ENCODE measurements at regions not wholly inside any gene's neighbourhood (a gene's known extent, or its start where the extent isn't known, plus 50 kb on each side); places are given as distances from the start of the nearest gene placed in this dataset.

- TF ChIP-seq TEAD4 (CRISPR knock-in tag; IDR thresholded peaks at IDR 0.05): no peak
- TF ChIP-seq CTCF (IDR thresholded peaks at IDR 0.05): no peak
- TF ChIP-seq FOXK1 (CRISPR knock-in tag; IDR thresholded peaks at IDR 0.05): no peak
- TF ChIP-seq TEAD1 (CRISPR knock-in tag; IDR thresholded peaks at IDR 0.05): no peak
- TF ChIP-seq, protein P1, sequence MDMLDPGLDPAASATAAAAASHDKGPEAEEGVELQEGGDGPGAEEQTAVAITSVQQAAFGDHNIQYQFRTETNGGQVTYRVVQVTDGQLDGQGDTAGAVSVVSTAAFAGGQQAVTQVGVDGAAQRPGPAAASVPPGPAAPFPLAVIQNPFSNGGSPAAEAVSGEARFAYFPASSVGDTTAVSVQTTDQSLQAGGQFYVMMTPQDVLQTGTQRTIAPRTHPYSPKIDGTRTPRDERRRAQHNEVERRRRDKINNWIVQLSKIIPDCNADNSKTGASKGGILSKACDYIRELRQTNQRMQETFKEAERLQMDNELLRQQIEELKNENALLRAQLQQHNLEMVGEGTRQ (CRISPR knock-in tag; IDR thresholded peaks at IDR 0.05): no peak
- TF ChIP-seq, protein P2, sequence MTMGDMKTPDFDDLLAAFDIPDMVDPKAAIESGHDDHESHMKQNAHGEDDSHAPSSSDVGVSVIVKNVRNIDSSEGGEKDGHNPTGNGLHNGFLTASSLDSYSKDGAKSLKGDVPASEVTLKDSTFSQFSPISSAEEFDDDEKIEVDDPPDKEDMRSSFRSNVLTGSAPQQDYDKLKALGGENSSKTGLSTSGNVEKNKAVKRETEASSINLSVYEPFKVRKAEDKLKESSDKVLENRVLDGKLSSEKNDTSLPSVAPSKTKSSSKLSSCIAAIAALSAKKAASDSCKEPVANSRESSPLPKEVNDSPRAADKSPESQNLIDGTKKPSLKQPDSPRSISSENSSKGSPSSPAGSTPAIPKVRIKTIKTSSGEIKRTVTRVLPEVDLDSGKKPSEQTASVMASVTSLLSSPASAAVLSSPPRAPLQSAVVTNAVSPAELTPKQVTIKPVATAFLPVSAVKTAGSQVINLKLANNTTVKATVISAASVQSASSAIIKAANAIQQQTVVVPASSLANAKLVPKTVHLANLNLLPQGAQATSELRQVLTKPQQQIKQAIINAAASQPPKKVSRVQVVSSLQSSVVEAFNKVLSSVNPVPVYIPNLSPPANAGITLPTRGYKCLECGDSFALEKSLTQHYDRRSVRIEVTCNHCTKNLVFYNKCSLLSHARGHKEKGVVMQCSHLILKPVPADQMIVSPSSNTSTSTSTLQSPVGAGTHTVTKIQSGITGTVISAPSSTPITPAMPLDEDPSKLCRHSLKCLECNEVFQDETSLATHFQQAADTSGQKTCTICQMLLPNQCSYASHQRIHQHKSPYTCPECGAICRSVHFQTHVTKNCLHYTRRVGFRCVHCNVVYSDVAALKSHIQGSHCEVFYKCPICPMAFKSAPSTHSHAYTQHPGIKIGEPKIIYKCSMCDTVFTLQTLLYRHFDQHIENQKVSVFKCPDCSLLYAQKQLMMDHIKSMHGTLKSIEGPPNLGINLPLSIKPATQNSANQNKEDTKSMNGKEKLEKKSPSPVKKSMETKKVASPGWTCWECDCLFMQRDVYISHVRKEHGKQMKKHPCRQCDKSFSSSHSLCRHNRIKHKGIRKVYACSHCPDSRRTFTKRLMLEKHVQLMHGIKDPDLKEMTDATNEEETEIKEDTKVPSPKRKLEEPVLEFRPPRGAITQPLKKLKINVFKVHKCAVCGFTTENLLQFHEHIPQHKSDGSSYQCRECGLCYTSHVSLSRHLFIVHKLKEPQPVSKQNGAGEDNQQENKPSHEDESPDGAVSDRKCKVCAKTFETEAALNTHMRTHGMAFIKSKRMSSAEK (CRISPR knock-in tag; IDR thresholded peaks at IDR 0.05; ENCODE audit: borderline replicate concordance): no peak
- TF ChIP-seq MAX (CRISPR knock-in tag; IDR thresholded peaks at IDR 0.05): no peak
- no peak for TF ChIP-seq CBFB (CRISPR knock-in tag; IDR thresholded peaks at IDR 0.05; ENCODE audit: low read depth)
- no peak for TF ChIP-seq JUN (CRISPR knock-in tag; IDR thresholded peaks at IDR 0.05)
- TF ChIP-seq SP1 (CRISPR knock-in tag; conservative IDR thresholded peaks at IDR 0.05): no peak
- no peak for TF ChIP-seq ZBTB43 (CRISPR knock-in tag; IDR thresholded peaks at IDR 0.05)
- TF ChIP-seq, protein P3, sequence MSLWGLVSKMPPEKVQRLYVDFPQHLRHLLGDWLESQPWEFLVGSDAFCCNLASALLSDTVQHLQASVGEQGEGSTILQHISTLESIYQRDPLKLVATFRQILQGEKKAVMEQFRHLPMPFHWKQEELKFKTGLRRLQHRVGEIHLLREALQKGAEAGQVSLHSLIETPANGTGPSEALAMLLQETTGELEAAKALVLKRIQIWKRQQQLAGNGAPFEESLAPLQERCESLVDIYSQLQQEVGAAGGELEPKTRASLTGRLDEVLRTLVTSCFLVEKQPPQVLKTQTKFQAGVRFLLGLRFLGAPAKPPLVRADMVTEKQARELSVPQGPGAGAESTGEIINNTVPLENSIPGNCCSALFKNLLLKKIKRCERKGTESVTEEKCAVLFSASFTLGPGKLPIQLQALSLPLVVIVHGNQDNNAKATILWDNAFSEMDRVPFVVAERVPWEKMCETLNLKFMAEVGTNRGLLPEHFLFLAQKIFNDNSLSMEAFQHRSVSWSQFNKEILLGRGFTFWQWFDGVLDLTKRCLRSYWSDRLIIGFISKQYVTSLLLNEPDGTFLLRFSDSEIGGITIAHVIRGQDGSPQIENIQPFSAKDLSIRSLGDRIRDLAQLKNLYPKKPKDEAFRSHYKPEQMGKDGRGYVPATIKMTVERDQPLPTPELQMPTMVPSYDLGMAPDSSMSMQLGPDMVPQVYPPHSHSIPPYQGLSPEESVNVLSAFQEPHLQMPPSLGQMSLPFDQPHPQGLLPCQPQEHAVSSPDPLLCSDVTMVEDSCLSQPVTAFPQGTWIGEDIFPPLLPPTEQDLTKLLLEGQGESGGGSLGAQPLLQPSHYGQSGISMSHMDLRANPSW (CRISPR knock-in tag; conservative IDR thresholded peaks at IDR 0.05; ENCODE audit: low read depth): no peak
- TF ChIP-seq CREM (CRISPR knock-in tag; IDR thresholded peaks at IDR 0.05): no peak
Observed at GRCh38 chr2:193883820-193884219, 1689.1 kb upstream of the TMEFF2 start.

Measured in WTC11 (cell line).